ENCODE measurements at regions not wholly inside any gene's neighbourhood (a gene's known extent, or its start where the extent isn't known, plus 50 kb on each side); places are given as distances from the start of the nearest gene placed in this dataset.

GRCh38 chr9:113788616-113789330, 87.3 kb upstream of the ZNF618 start:
- DNase-seq: no peak

- no peak for DNase-seq
These were observed 86.0 kb upstream of the ZNF618 start for GRCh38 chr9:113790093-113790492.

DNA sequence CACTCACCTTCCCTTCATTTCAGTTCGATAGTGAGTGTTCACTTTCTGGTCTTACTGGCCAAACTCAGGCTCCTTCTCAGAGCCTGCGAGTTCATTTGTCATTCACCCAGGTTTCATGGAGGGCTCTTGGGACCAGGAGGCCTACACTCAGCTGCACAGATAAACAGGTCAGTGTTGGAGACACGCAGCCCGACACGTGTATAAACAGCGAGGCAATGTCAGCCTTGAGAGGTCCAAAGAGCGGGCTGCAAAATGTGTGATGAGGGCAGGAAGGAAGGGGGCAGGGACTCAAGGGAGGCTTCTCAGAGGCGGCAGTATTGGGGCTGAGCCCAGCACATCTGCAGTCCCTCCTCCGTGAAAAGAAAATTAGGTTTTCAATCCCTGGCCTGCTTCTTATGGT, 82.6 kb upstream of the ZNF618 start:
- no peak for DNase-seq

- DNase-seq: no peak
These were observed 81.4 kb upstream of the ZNF618 start for GRCh38 chr9:113794721-113795120.

- no peak for DNase-seq
These were observed 80.2 kb upstream of the ZNF618 start for GRCh38 chr9:113795811-113796392.

- DNase-seq: no peak
These were observed 79.3 kb upstream of the ZNF618 start for GRCh38 chr9:113796646-113797426.

DNA sequence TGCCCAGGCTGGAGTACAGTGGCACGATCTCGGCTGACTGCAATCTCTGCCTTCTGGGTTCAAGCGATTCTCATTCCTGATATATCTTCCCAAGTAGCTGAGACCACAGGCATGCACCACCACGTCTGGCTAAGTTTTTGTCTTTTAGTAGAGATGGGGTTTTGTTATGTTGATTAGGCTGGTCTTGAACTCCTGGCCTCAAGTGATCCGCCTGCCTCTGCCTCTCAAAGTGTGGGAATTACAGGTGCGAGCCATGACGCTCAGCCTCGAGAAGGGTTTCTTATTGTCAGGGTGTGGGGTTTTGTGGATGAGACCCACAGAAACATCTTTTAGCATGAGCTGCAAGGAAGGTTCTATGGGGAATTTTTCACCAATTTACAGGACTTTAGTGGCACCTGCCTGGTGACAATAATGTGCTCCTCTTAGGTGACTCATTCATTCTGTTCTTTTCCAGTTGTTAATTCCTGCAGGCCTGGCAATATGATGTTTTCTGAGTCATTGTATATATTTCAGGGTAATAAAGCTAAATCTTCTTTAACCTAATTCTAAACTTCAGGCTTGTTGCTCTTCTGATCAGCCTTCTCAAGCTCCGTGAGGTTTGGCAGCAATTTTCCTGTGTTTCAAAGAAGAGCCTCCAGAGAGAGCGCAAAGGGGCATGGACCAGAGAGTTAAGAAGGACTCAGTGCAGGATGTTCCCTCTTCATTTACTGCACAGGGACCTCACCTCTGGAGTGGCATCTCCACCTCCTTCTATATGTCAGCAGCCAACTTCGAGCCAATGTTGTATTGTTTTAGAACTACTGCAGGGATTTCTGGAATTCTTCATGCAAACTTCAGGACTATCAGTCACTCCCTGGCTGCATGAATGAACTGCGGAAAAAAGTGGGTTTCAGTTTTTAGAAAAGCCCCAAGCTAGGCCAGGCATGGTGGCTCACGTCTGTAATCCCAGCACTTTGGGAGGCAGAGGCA, 77.8 kb upstream of the ZNF618 start:
- no peak for DNase-seq

DNA sequence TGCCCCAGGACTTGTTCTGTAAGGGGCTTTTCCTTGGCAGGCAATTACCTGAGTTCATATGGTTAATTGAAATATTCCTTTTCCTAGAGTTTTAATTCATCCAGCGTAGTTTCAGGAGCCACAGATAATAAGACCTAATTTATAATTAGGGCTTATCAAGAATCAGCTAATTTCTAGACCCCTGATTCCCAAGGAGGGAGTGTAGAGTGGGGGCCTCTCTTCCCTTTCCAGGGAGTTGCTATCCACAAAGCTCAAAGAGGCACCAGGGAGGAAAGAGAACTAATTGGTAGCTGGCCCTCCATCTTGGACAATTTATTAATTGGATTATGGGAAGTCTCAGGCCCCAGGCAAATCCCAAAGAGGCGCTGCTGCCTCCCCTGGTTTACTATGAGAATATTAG, 75.8 kb upstream of the ZNF618 start:
- no peak for DNase-seq

DNA sequence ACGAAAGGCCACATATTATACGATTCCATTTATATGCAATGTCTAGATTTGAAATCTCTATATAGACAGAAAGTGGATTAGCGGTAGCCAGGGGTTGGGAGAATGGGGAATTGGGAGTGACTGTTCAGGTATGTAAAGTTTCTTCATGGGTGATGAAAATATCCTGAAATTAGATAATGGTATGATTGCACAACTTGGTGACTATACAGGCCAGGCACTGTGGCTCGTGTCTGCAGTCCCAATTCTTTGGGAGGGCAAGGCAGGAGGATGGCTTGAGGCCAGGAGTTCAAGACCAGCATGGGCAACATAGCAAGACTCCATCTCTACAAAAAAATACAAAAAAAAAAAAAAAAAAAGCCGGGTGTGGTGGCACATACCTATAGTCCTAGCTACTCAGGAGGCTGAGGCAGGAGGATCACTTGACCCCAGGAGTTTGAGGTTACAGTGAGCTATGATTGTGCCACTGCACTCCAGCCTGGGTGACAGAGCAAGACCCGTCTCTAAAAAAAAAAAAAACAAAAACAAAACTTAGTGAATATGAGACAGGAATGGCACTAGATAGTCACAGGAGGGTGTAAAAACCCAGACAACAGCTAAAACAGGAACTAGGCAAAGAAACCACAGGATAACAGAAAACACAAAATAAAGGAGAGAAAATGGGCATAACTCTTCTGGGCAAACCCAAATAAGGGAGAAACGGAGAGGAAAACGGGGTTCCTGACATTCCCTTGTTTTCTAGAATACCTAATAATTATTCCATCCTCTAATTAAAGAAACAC, 72.1 kb upstream of the ZNF618 start:
- peak in 1 of 3 donors; percentile 53 for DNase-seq

DNA sequence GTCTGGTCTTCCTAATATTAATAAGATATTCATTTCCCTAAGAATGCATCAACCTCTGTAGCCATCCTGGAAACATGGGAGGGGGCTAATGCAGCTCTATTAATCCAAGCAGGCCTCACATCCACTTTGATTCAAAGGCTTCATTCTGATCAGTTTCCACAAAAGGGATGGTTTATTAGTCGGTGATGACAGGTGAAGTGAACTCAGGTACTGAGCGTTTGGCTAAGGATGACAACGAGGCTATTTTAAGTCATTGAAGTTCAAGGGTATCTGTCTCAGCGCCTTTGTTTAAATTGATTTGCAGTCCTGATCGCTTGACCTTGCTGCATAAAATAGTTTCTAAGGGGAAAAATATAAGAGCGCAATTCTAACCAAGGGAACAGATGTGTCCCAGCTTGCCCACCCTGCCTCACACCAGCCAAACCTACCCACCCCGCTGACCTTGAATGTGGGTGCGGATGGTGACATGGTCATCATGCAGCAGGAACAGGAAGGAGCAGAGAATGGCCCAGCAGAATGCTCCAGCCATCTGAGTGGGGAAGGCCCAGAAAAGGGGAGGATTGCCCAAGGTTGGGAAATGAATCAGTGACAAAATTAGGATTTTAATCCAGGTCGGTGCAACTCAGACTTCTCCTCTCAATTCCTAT, 70.5 kb upstream of the ZNF618 start:
- peak; percentile 24 to 39 (median 38) for DNase-seq

- peak; percentile 71 to 81 (median 73) for DNase-seq
These were observed 68.7 kb upstream of the ZNF618 start for GRCh38 chr9:113807173-113808061.

- peak; percentile 48 to 60 (median 54) for DNase-seq
These were observed 67.4 kb upstream of the ZNF618 start for GRCh38 chr9:113808391-113809358.

DNA sequence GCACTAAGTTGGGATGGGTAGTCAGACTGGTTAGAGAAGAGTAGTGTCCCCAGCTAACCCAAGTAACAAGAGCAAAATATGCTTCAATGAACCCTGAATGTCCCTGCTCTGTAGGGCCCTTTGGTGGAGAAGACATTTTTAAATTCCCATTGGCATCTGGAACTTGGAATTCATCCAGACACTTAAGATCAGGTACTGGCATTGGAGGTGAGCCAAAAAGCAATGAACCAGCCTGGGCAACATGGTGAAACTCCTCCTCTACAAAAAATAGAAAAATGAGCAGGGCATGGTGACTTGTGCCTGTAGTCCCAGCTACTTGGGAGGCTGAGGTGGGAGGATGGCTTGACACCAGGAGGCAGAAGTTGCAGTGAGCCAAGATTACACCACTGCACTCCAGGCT, 58.9 kb upstream of the ZNF618 start:
- DNase-seq: no peak

DNA sequence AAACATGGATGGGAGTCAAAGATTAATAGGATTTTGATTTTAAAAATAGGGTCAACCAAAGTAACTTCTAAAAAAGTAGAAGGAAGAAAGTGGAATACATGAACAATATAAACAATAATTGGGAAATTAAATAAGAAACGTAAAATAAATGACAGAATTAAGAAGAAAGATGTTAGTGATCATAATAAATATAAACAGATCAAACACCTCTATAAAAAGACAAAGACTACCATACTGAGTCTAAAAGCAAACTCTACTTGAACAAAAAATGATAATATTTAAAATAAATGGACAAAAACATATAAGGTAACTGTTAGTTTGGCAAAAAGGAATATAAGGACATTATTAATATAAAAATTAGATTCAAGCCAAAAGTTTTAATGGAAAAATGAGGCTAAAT, 57.7 kb upstream of the ZNF618 start:
- no peak for DNase-seq

DNA sequence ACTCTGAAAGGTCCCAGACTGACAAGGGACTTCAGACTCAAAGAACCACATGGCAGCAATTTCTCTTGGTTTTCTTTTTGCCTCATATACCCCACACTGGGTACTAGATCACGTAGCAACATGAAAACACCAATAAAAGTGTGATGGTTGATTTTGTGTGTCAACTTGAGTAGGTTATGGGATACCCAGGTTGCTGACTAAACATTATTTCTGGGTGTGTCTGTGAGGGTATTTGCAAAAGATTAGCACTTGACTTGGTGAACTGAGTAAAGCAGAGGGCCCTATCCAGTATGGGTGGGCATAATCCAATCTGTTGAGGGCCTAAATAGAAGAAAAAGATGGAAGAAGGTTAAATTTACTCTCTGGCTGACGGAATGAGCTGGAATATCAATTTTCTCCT, 53.8 kb upstream of the ZNF618 start:
- no peak for DNase-seq

- DNase-seq: no peak
These were observed 52.7 kb upstream of the ZNF618 start for GRCh38 chr9:113823421-113823820.
